AG08396 (cell line): ENCODE measurements at regions not wholly inside any gene's neighbourhood (a gene's known extent, or its start where the extent isn't known, plus 50 kb on each side); places are given as distances from the start of the nearest gene placed in this dataset.
"Not testable (repeated sequence)": the region's sequence is repeated elsewhere in the genome, so short reads cannot be mapped to it uniquely, and the experiment has no call there.

ENCODE experiments used
- DNase-seq: peaks from one replicate; pipeline ENCODE4 v3.0.0; 2012; ENCODE audit warnings: low spot score, mixed read lengths

GRCh38 chr18:59038295-59039039 lies 101.2 kb upstream of the SEC11C start:
- DNase-seq: no peak

DNA sequence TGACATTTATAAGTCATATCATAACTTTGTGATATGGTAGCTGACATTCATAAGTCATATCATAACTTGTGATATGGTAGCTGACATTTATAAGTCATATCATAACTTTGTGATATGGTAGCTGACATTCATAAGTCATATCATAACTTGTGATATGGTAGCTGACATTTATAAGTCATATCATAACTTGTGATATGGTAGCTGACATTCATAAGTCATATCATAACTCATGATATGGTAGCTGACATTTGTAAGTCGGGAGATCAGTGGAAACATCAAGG lies 100.7 kb upstream of the SEC11C start:
- DNase-seq: not testable (repeated sequence)

- no peak for DNase-seq
Observed at GRCh38 chr18:59039449-59039848, 100.2 kb upstream of the SEC11C start.

- DNase-seq: no peak
Observed at GRCh38 chr18:59040770-59041148, 98.9 kb upstream of the SEC11C start.

DNA sequence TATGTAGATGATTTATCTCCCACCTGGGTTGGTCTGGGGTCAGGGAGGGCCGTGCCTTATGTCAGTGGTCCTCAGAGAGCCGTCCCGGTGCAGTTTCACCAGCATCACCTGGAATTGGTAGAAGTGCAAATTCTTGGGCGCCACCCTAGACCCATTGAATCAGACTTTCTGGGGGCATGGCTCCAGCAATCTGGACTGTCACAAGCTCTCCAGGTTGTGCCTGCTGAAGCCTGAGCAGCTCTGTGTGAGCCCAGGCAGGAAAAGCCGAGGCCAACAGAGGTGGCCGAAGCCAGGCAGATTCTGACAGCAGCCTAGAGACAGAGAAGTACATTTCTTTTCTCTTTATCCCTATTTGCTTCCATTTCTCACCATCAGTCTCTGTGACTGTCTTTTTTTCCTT lies 98.4 kb upstream of the SEC11C start:
- no peak for DNase-seq

- DNase-seq: no peak
Observed at GRCh38 chr18:59041819-59042815, 97.6 kb upstream of the SEC11C start.

DNA sequence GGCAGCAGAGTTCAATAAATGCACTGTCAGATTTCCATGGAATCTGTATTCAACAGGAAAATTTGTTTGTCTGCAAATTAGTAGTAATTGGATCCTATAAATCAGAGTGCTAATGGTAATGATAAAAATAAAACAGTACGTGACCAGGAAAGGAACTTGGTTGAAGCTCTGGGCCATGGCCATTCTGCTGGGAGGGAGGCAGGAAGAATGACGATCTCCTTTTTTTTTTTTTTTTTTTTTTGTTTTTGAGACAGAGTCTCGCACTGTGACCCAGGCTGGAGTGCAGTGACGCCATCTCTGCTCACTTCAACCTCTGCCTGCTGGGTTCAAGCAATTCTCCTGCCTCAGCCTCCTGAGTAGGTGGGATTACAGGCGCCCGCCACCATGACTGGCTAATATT lies 94.8 kb upstream of the SEC11C start:
- no peak for DNase-seq

GRCh38 chr18:59047321-59048047 lies 92.2 kb upstream of the SEC11C start:
- no peak for DNase-seq

GRCh38 chr18:59048048-59048363 lies 91.7 kb upstream of the SEC11C start:
- no peak for DNase-seq

DNA sequence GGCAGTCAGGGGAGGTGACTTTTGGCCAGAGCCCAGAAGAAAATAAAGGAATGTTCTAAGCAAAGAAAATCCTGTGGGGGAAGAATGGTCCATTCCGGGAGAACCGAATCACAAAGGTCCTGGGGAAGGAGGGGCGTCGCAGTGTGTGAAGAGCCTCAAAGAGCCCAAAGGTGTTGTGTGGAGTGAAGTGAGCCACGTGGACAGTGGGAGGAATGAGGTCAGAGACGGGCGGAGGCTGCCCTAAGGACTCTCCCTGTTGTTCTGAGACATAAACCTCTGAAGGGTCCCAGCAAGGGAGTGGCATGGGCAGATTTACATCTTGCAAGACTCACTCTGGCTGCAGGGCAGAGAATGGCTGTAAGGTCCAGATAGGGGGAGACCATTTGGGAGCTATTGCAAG lies 91.3 kb upstream of the SEC11C start:
- no peak for DNase-seq

- no peak for DNase-seq
Observed at GRCh38 chr18:59049721-59050660, 89.7 kb upstream of the SEC11C start.

DNA sequence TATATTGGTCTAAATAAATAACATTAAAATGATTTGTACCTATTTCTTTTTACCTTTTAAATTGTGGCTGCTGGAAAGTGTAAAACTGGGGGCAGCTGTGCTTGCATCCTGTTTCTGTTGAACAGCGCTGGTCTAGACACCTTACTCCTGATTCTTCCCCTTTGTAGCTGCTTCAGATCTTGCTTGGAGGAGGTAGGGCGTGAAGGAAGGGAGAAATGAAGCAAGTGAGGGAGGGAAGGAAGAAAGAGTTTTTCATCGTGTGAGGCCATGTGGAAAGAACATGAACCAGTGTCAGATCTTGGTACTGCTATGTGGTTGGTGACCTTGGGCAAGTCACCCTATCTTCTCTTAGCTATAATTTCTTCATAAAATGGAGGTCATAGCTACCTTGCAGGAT lies 89.0 kb upstream of the SEC11C start:
- no peak for DNase-seq

DNA sequence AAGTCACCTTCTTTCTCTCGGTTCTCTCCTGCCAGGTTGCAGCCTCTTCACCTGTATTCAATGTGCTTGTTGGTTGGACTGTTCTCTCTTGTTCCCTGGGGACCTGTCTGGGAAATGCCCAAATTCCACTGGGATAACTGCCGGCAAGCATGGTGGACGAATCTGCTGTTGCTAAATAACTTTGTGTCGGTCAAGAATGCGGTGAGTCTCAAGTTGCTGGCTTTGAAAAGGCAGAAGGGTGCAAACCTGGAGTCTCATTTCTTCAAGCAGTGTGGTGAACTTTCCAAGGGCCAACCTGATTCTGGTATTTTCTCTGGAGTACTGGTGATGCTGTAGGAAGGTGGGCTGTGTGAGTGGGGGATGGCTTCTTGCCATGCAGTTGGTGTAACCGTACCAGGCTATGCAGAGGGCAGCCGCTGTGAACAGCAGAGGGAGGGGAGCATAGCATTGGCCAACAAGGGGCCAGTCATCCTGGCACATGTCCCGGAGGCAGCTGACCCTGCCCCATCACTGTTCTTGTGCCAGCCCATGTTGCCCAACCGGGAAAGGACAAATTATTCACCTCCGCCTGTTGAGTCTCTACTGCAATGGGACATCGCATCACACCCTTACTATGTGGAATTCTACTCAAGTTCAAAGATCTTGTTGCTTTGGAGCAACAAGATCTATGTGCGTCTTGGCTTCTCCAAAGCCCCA lies 88.1 kb upstream of the SEC11C start:
- DNase-seq: no peak

DNA sequence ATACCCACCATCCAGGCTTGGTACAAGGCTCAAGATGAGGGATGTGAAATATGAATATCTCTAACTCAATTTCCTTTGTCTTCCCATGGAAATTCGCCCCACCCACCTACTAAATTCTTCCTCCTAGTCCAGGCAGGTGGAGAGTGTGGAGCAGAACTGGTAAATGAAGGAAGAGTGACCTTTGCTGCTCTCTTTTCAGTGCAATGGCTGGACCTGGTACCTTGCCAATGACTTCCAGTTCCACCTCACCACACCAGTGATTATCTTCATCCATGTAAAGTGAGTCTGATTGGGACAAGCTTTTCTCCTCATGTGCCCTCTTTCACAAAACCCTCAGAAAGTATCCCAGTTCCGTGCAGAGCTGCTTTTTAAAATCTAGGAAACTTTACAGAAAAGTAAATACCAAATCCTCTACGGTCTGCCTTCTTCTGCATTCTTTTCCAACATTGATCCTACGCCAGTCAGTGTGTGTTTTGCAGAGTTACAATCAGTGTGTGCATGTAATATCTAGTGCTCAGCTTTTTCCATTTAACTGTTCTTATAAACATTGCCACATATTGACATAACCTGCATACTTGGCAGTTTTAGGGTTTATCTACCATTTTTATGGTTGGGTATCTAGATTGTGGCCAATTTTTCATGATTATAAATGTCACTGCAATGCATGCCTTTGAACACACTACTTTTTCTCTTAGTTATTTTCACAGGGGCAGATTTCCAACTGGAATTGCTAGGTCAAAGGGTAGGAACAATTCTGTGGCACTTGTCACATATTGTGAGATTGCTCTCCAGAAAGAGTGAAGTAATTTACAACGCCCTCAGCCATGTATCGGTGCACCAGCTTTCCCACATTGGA lies 86.5 kb upstream of the SEC11C start:
- no peak for DNase-seq

DNA sequence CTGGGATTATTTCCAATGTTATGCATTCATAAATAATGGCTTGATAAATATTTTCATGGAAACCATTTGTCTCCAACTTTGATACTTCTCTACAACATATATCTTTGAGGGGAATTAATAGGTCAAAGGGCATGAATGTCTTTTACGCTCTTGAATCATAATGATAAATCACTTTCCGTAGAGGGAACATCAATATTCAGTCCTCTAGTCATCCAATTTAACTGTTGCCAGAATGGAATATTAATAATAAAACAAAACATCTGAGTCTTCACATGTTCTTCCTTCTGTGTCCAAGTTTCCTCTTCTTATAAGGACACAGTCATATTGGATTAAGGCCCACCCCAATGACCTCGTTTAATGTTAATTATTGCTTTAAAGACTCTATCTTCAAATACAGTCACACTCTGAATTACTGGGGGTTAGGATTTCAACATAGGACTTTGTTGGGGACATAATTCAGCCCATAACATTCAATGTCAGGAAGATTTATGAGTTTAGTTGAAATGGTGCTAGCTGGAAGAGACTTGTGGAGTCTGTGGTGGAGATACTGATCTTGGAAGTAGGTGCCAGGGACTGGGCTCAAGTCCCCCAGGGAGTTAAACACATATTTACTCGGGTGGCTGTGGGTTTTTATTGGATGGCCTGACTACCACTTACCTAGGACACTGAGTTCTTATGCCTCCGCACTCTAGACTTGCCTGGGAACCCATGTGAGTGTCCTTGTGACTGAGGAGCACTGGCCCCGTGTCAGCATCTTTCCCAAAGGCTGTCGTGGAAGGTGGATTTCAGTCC lies 85.0 kb upstream of the SEC11C start:
- no peak for DNase-seq

DNA sequence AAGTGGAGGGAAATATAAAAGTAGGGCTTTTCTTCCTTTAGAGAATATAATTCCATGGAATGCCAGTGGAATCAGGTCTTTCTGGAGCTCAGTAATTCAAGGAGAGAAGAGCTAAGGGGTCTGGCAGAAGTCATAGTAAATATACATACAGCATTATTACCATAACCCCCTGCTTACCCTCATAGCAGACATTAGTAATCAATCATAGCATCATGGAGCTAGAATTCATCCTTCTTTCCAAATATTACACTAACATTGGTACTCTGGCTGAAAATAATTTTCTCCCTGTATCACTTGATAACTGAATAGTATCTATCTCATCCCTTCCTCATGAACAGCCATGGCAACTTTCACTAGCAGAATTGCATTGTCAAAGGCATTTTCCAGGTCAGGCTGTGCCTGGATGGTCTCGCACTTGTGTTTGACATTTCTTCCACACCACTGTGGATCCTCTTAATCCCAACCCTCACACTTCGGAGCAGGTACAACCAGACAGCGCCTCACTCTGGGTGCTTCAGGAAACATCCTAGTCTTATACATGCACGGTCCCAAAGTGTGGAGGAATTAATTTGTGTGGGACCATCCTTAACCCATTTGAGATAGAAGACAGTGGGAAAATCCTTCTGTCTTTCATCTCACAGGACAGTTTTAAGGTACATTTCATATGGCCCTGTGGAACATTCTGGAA lies 84.2 kb upstream of the SEC11C start:
- no peak for DNase-seq

- DNase-seq: peak; percentile 31
Observed at GRCh38 chr18:59056706-59057492, 82.8 kb upstream of the SEC11C start.

DNA sequence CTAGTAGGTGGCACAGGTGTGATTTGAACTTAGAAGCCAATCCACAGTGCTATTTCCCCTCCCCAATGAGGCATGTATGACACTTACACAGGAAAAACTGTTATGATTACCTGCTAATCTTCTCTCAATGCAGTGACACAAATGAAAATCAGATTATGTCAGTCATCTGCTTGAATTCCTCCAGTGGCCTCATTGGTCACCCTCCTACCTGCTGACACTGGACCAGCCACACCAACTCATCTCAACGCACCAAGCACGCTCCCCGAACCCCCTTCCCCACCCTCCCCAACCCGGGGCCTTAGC lies 82.2 kb upstream of the SEC11C start:
- no peak for DNase-seq
